ENCODE measurements at regions not wholly inside any gene's neighbourhood (a gene's known extent, or its start where the extent isn't known, plus 50 kb on each side); places are given as distances from the start of the nearest gene placed in this dataset.

DNA sequence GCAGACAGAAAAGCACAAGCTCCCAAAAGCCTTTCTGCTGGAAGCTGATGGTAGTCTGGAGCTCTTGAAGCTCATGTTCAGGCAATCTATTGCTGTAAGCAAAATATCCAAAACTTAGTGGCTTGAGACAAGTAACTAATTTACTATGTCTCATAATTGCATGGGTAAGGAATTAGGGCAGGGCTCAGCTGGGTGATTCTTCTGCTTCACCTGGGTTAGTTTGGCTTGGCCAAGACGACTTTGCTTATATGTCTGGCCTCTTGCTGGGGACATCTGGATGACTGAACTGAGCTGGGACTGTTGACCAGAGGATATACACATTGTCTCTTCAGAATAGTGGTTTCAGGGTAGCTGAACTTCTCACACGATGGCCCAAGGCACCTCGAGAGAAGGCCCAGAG is 96.8 kb upstream of the WSCD1 start:
- TF ChIP-seq, protein P1, sequence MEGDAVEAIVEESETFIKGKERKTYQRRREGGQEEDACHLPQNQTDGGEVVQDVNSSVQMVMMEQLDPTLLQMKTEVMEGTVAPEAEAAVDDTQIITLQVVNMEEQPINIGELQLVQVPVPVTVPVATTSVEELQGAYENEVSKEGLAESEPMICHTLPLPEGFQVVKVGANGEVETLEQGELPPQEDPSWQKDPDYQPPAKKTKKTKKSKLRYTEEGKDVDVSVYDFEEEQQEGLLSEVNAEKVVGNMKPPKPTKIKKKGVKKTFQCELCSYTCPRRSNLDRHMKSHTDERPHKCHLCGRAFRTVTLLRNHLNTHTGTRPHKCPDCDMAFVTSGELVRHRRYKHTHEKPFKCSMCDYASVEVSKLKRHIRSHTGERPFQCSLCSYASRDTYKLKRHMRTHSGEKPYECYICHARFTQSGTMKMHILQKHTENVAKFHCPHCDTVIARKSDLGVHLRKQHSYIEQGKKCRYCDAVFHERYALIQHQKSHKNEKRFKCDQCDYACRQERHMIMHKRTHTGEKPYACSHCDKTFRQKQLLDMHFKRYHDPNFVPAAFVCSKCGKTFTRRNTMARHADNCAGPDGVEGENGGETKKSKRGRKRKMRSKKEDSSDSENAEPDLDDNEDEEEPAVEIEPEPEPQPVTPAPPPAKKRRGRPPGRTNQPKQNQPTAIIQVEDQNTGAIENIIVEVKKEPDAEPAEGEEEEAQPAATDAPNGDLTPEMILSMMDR (IDR thresholded peaks at IDR 0.05; ENCODE audit: unreplicated experiment): no peak
- H3K36me3 Mint-ChIP-seq (ENCODE audit: low read depth, unreplicated experiment): no peaks in the 10 kb centered on the region
- H3K27me3 Mint-ChIP-seq (ENCODE audit: unreplicated experiment): peaks cover 2% of the 10 kb centered on the region
- peaks cover under 1% of the 10 kb centered on the region for H3K9me3 Mint-ChIP-seq (ENCODE audit: unreplicated experiment)
- peaks cover 8% of the 10 kb centered on the region for H3K4me1 Mint-ChIP-seq (ENCODE audit: unreplicated experiment)
- H3K4me3 Mint-ChIP-seq (ENCODE audit: unreplicated experiment): no peak overlapping the region
- no peak for DNase-seq (ENCODE audit: low spot score)
- H3K27ac Mint-ChIP-seq (ENCODE audit: unreplicated experiment): no peak overlapping the region

- Mint-ChIP-seq H3K27me3 (ENCODE audit: unreplicated experiment) (peaks cover 3% of the 10 kb centered on the region), H3K9me3 (ENCODE audit: unreplicated experiment) (no peaks in the 10 kb centered on the region), H3K36me3 (ENCODE audit: low read depth, unreplicated experiment) (no peaks in the 10 kb centered on the region), H3K27ac (ENCODE audit: unreplicated experiment) (no peak overlapping the region), H3K4me3 (ENCODE audit: unreplicated experiment) (no peak overlapping the region), H3K4me1 (ENCODE audit: unreplicated experiment) (peaks cover 8% of the 10 kb centered on the region)
- no peak for DNase-seq (ENCODE audit: low spot score)
- TF ChIP-seq, protein P1 (IDR thresholded peaks at IDR 0.05; ENCODE audit: unreplicated experiment): no peak
Measured at GRCh38 chr17:5975661-5976060, 94.5 kb upstream of the WSCD1 start.

DNA sequence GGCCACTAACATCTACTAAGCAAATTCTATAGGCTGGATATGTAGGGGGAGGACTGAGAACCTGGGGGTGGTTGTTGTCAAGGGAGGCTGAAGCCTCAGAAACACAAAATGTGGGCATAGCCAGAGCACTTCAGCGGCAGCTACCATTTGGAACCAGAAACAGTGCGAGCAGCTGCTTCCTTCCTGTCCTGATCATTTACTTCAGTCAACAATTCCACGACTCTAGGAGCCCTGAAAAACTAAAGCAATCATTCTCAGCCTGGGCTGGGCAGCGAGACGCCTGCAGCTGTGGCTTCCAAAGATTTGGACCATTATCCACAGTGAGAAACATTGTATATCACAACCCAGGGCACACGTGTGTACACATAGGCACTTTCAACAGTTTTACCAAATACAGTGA is 93.9 kb upstream of the WSCD1 start:
- Mint-ChIP-seq H3K27me3 (ENCODE audit: unreplicated experiment) (peaks cover 3% of the 10 kb centered on the region), H3K36me3 (ENCODE audit: low read depth, unreplicated experiment) (no peaks in the 10 kb centered on the region), H3K4me3 (ENCODE audit: unreplicated experiment) (no peak overlapping the region), H3K27ac (ENCODE audit: unreplicated experiment) (no peak overlapping the region), H3K9me3 (ENCODE audit: unreplicated experiment) (no peaks in the 10 kb centered on the region), H3K4me1 (ENCODE audit: unreplicated experiment) (peaks cover 8% of the 10 kb centered on the region)
- TF ChIP-seq, protein P1 (IDR thresholded peaks at IDR 0.05; ENCODE audit: unreplicated experiment): no peak
- no peak for DNase-seq (ENCODE audit: low spot score)

GRCh38 chr17:5978496-5978895 is 91.7 kb upstream of the WSCD1 start:
- TF ChIP-seq, protein P1 (IDR thresholded peaks at IDR 0.05; ENCODE audit: unreplicated experiment): no peak
- DNase-seq (ENCODE audit: low spot score): no peak
- H3K9me3 Mint-ChIP-seq (ENCODE audit: unreplicated experiment): no peaks in the 10 kb centered on the region
- H3K4me1 Mint-ChIP-seq (ENCODE audit: unreplicated experiment): peaks cover 8% of the 10 kb centered on the region
- no peak overlapping the region for H3K27ac Mint-ChIP-seq (ENCODE audit: unreplicated experiment)
- no peak overlapping the region for H3K4me3 Mint-ChIP-seq (ENCODE audit: unreplicated experiment)
- peaks cover 3% of the 10 kb centered on the region for H3K27me3 Mint-ChIP-seq (ENCODE audit: unreplicated experiment)
- no peaks in the 10 kb centered on the region for H3K36me3 Mint-ChIP-seq (ENCODE audit: low read depth, unreplicated experiment)

- Mint-ChIP-seq H3K36me3 (ENCODE audit: low read depth, unreplicated experiment) (no peaks in the 10 kb centered on the region), H3K27me3 (ENCODE audit: unreplicated experiment) (peaks cover 3% of the 10 kb centered on the region), H3K4me3 (ENCODE audit: unreplicated experiment) (no peak overlapping the region), H3K9me3 (ENCODE audit: unreplicated experiment) (no peaks in the 10 kb centered on the region), H3K27ac (ENCODE audit: unreplicated experiment) (no peak overlapping the region), H3K4me1 (ENCODE audit: unreplicated experiment) (peaks cover 5% of the 10 kb centered on the region)
- TF ChIP-seq, protein P1 (IDR thresholded peaks at IDR 0.05; ENCODE audit: unreplicated experiment): no peak
- DNase-seq (ENCODE audit: low spot score): no peak
Measured at GRCh38 chr17:5980941-5981340, 89.2 kb upstream of the WSCD1 start.

Data from endothelial cell (in vitro differentiated cells).